ENCODE measurements at regions not wholly inside any gene's neighbourhood (a gene's known extent, or its start where the extent isn't known, plus 50 kb on each side); places are given as distances from the start of the nearest gene placed in this dataset.

- TF ChIP-seq, protein P1, sequence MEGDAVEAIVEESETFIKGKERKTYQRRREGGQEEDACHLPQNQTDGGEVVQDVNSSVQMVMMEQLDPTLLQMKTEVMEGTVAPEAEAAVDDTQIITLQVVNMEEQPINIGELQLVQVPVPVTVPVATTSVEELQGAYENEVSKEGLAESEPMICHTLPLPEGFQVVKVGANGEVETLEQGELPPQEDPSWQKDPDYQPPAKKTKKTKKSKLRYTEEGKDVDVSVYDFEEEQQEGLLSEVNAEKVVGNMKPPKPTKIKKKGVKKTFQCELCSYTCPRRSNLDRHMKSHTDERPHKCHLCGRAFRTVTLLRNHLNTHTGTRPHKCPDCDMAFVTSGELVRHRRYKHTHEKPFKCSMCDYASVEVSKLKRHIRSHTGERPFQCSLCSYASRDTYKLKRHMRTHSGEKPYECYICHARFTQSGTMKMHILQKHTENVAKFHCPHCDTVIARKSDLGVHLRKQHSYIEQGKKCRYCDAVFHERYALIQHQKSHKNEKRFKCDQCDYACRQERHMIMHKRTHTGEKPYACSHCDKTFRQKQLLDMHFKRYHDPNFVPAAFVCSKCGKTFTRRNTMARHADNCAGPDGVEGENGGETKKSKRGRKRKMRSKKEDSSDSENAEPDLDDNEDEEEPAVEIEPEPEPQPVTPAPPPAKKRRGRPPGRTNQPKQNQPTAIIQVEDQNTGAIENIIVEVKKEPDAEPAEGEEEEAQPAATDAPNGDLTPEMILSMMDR (IDR thresholded peaks at IDR 0.05) = no peak
- TF ChIP-seq POLR2A (IDR thresholded peaks at IDR 0.05) = no peak
These were observed 110.2 kb downstream of the XRCC2 start for GRCh38 chr7:152565731-152566130.

Data from body of pancreas (tissue), 4 donors.